NOMO-1 treated with DMSO at 0.1 percent for 48 hours (cell line): ENCODE measurements at regions not wholly inside any gene's neighbourhood (a gene's known extent, or its start where the extent isn't known, plus 50 kb on each side); places are given as distances from the start of the nearest gene placed in this dataset.

Experiments used
- DNase-seq: peaks from one replicate; lab custom pipeline; 2025; ENCODE audit not compliant: unreplicated experiment; lab: John Stamatoyannopoulos, UW

DNA sequence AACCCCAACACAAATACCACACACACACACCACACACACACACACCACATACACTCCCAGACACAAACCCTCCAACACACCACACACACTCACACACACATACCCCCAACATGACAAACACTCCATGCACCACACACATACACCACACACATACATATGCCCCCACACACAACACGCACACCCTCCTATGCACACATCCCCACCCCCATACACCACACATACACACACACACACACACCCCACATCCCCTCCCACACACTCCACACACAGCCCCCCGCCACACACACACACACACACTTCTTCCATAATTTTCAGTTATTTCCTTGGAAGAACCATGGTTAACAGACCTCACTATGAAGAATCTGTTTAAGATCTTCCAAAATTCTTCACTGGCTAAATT lies 173.5 kb upstream of the KCNIP4 start:
- DNase-seq = no peak

DNA sequence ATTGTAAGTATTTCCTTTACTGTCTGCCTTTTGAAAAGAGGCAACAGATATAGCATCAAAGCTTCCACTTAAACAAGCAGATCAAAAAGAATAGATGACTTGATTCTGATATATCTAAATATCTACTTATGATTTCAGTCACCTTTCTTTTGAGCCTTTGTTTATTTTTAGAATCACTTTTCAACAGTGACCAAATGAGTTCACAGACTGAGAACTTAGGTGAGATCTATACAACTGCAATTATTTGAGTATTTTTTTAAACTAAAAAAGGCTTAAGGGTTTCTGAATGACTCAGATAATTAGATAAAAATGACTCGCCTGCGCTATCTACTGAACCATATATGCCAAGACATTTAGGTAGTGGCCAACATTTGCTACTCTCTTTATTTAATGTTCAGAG lies 166.7 kb upstream of the KCNIP4 start:
- no peak for DNase-seq

DNA sequence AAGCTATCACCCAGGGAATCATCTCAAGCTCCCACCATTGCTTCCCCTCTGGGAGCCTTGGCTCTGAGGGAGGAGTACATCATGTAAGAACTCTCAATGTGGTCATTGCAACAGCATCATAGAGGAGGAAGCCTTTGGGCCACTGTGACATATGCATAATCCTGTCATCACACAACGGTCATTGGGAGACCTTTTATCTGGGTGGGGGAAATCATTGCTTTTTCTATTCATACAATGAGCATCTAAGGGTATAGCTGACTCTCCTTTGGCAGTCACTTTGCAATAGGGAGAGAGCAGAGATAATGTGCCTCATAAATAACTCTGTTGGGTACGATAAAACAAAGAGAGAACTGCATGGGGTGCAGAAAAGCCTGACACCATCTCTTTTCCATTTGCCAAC lies 155.2 kb upstream of the KCNIP4 start:
- no peak for DNase-seq

- DNase-seq = no peak
Measured at GRCh38 chr4:22099896-22100295, 151.3 kb upstream of the KCNIP4 start.

GRCh38 chr4:22097596-22097995 lies 149.0 kb upstream of the KCNIP4 start:
- DNase-seq = no peak

- no peak for DNase-seq
Measured at GRCh38 chr4:22094217-22094616, 145.6 kb upstream of the KCNIP4 start.

DNA sequence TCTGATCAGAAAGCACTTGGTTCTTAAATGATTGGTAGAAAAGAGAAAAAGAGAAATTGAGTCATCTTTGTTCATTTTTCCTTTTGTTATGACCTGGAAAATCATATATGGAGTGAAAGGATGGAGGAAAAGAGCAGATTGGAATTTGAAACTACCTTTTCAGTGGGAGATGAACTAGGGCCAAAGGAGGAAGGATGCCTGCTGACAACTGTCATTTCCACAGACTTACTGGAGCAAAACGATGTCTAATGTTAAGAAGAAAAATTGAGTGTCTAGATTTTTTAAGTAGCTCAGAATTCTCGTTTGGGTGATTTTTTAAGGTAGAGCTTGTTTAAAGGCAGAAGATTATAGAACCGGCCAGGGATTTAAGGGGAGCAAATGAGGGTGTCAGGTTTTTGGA lies 144.6 kb upstream of the KCNIP4 start:
- no peak for DNase-seq

DNA sequence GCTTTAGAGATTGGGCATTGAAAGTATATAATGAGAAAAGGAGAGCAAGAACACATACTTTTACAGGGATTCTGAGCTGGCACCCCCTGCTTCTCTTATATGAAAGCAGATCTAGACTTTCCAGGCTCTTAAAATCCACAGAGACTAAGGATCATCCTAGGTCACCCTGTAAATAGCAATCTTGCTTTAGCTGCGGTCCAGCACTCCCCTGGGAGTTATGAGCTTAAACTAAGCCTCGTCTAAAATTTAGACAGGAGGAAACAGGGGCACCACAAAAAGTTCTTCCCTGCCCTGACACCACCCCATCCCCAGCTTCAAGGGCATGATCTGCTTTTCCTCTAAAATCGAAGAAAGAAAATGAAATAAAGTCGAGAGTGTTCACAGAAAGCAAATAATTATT lies 143.3 kb upstream of the KCNIP4 start:
- DNase-seq = no peak

GRCh38 chr4:22091352-22091717 lies 142.8 kb upstream of the KCNIP4 start:
- DNase-seq = no peak

DNA sequence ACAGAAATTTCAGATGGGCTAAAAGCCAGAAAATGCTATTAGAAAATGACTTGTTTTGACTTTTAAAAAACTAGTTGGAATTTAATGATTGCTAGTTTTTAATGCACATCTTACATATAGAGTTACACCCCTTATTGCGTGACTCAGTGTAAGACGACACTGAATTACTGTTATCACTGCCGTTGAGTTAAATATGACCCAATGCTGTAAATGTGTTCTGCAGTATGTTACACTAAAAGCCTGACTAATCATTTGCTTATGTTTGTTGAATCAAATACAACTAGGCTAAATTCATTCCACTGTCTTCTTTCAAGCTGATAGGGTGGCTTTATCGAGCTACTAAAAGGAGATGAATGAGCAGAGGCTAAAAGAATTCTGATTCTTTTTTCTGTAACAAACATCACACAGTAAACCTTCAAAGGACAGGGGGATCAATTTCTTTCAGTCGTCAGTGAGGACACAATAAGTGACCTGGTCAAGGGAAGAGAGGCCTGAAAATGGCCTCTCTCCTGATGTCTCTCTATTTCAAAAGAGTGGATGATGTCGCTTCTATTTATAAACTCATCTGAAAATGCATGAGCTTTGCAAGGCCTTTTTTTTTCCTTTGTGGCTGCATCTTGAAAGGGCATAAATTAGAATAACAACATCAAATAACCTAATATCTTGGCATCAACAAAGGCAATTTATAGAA lies 142.2 kb upstream of the KCNIP4 start:
- no peak for DNase-seq

DNA sequence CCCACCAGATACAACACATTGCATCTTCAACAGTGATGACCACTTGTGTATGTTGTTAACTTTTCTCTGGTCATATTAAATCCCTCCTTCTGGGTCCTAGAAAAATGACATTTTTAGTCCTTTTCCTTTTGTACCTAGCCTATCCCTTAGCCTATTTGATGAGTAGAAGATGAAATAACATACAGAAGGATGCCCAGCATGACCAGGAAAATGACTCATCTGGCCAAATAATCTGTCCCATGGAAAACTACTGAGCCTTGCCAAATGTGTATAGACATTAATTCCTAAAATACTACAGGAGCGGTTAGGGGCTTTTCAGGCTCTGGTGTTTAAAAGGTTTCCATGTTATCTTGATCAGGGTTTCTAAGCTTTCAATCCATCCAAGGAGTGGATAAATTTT lies 129.0 kb upstream of the KCNIP4 start:
- no peak for DNase-seq

DNA sequence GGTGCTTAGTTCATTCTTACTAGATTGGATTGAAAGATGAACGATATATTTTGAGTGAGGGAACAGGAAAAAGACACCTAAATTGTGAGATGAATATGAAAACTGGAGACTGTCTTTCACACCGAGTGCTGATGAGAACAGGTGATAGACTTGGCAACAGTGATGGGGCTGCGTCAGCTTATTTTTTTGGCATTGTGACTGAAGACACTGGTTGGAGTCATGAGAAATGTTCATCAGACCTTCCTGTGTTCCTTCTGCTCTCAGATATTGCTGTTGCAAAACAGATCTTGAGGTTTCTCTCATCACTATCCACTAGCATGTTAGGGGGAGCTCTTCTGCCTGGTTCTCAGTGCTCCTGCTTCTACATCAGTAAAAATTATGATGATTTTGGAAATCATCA lies 124.2 kb upstream of the KCNIP4 start:
- no peak for DNase-seq

DNA sequence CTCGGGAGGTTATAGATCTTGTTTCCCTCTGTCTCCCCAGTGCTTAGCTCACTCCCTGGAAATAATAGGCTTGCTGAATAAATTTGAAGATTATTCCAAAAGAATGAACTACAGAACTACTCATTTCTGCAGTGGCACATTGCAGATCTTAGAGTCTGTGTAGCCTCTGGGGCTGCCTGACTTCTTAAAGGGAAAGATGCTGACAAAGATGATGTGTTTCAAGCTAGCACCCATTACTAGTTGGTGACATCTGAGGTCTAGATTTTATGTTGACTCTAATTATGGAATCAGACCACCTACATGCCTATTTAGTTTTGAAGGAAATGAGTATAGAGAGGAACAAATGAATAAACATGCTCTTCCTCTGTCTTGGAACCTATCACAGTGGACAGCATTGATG lies 123.7 kb upstream of the KCNIP4 start:
- DNase-seq = no peak

DNA sequence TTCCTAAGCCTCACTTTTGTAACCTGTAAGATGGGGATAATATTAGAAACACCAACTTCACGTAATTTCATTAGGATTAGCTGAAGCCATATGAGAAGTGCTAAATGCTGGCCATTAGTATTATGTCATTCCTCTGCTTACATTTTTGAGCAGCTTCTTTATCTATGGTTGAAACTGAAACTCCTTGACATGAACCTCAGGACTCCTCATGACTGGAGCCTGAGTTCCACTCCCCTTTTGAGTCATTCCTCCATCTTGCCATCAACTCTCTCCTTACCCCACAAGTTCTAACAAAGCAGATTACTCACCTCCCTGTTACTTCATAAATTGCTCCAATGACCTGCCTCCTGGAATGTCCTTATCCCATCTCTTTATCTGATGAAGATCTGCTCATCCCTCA lies 123.2 kb upstream of the KCNIP4 start:
- no peak for DNase-seq

DNA sequence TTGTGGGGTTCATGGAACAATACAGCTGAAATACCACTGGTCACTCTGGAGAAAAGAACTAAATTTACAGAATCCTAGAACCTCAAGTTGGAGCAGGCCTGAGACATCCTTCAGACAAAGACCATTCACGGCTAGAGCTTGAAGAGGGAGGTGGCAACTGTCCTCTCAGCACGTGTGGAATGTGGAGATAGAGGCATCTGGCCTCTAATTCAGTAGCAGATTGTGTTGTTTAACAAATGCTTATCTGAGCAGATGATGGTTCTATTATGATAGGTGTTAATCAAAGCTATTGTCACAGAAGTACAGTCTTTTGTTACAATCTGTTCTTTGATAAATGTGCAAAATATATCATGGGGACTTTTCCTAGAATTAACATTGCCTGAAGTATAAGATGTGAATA lies 121.7 kb upstream of the KCNIP4 start:
- DNase-seq = no peak

- DNase-seq = no peak
Measured at GRCh38 chr4:22063613-22064012, 115.0 kb upstream of the KCNIP4 start.

GRCh38 chr4:22062676-22063075 lies 114.1 kb upstream of the KCNIP4 start:
- DNase-seq = no peak

GRCh38 chr4:22055954-22056353 lies 107.4 kb upstream of the KCNIP4 start:
- no peak for DNase-seq

DNA sequence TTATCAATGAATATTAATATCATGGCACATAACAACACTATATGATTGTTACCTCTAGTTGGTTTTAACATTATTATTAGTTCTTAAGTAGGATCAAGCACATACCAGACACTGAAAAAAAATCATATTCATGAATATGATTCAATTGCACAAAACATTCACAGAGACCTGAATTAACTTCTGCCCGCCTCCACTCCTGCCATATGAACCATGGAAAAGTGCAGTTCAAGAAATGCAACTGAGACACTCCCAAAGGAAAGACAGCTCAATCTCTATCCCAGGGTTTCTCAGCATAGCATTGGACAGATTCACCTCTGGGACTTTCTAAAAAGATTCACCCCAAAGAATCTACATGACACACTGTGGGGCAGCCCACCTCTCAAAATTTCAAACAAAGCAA lies 103.5 kb upstream of the KCNIP4 start:
- no peak for DNase-seq

- no peak for DNase-seq
Measured at GRCh38 chr4:22048323-22048722, 99.8 kb upstream of the KCNIP4 start.

DNA sequence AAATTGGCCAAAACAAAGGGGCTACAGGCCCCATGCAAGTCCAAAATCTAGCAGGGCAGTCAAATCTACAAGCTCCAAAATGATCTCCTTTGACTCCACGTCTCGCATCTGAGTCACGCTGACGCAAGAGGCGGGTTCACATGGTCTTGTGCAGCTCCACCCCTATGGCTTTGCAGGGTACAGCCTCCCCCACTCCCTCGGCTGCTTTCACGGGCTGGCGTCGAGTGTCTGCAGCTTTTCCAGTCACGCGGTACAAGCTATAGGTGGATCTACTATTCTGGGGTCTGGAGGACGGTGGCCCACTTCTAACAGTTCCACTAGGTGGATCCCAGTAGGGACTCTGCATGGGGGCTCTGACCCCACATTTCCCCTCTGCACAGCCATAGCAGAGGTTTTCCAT lies 99.2 kb upstream of the KCNIP4 start:
- DNase-seq = no peak

- no peak for DNase-seq
Measured at GRCh38 chr4:22045051-22045630, 96.6 kb upstream of the KCNIP4 start.

DNA sequence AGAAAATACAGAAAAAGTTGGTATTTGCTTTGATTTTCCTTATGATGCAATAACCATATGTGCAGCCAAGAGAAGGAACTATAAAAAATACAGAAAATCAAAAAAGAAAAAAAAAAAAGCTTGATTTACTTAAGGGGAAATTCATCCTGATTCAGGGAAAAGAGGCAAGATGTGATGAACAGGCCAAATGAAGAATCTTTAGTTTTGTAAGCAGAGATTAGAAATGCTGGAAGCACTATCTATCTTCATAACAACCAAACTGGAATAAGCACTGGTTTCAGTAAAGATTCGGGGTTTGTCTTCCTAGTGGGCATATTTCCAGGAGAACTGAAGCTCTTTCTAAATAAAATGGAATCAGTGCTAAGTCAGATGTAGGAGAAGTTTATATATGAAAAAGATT lies 82.9 kb upstream of the KCNIP4 start:
- DNase-seq = no peak
